ENCODE measurements at regions not wholly inside any gene's neighbourhood (a gene's known extent, or its start where the extent isn't known, plus 50 kb on each side); places are given as distances from the start of the nearest gene placed in this dataset.

DNA sequence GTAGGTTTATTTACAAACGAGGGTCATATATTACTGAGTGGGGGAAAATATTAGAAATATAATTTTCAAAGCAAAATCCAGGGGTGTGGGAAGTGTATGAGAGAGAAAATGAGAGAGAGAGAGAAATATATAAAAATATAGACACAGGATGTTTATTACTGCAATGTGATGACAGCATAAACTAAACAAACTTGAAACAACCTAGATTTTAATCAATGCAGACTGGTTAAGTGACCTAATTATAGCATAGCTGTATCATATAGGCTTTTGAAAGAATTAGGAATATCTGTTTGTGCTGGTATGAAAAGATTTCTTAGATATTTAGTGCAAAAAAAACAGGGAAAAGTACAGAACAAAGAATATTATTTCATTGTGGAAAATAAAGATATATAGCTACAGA, 280.5 kb downstream of the ACTL7B start:
- H3K79me2 ChIP-seq (ENCODE audit: low read length) = no peaks in the 10 kb centered on the region
- no peak overlapping the region for H2AFZ ChIP-seq (ENCODE audit: low read depth, low read length)
- no peaks in the 10 kb centered on the region for H3K36me3 ChIP-seq (replicated peaks; ENCODE audit: low read depth, low read length)
- TF ChIP-seq, protein P1, sequence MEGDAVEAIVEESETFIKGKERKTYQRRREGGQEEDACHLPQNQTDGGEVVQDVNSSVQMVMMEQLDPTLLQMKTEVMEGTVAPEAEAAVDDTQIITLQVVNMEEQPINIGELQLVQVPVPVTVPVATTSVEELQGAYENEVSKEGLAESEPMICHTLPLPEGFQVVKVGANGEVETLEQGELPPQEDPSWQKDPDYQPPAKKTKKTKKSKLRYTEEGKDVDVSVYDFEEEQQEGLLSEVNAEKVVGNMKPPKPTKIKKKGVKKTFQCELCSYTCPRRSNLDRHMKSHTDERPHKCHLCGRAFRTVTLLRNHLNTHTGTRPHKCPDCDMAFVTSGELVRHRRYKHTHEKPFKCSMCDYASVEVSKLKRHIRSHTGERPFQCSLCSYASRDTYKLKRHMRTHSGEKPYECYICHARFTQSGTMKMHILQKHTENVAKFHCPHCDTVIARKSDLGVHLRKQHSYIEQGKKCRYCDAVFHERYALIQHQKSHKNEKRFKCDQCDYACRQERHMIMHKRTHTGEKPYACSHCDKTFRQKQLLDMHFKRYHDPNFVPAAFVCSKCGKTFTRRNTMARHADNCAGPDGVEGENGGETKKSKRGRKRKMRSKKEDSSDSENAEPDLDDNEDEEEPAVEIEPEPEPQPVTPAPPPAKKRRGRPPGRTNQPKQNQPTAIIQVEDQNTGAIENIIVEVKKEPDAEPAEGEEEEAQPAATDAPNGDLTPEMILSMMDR (IDR thresholded peaks at IDR 0.05; ENCODE audit: low read depth, low read length) = no peak
- TF ChIP-seq EZH2phosphoT487 (IDR thresholded peaks at IDR 0.05; ENCODE audit: low read depth) = no peak
- no peak overlapping the region for H3K27ac ChIP-seq (ENCODE audit: low read length)
- H3K9ac ChIP-seq (ENCODE audit: low read length) = no peak overlapping the region
- no peaks in the 10 kb centered on the region for H4K20me1 ChIP-seq (ENCODE audit: insufficient read depth, low read length)
- H3K27me3 ChIP-seq (ENCODE audit: low read depth, low read length) = peaks cover 19% of the 10 kb centered on the region
- no peaks in the 10 kb centered on the region for H3K4me1 ChIP-seq (ENCODE audit: low read length)
- H3K4me3 ChIP-seq (ENCODE audit: low read length) = no peak overlapping the region
- H3K4me2 ChIP-seq (ENCODE audit: low read length) = no peak overlapping the region
- H3K9me3 ChIP-seq (ENCODE audit: insufficient read depth, low read length) = no peaks in the 10 kb centered on the region

DNA sequence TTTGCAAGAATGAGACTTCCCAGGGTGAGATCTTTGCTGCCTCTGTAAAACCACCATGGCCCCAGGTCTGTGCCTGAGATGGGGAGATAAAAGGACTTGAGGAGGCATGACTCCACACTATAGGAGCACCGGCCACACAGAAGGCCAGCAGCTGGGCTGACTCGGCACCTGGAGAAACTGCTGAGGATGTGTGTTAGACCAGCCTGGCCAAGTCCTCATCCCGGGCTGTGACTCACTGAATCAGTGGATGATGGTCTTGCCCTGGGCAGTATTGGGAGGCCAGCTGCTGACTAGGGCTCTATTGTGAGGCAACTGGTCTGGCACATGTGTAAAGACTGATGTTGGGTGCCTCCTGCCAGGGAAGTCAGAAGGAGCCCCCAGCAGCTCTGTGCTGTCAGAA, 286.2 kb downstream of the ACTL7B start:
- no peaks in the 10 kb centered on the region for H3K4me1 ChIP-seq (ENCODE audit: low read length)
- no peak overlapping the region for H3K27ac ChIP-seq (ENCODE audit: low read length)
- H3K27me3 ChIP-seq (ENCODE audit: low read depth, low read length) = peaks cover 16% of the 10 kb centered on the region
- no peaks in the 10 kb centered on the region for H3K36me3 ChIP-seq (replicated peaks; ENCODE audit: low read depth, low read length)
- H3K79me2 ChIP-seq (ENCODE audit: low read length) = no peaks in the 10 kb centered on the region
- no peak overlapping the region for H3K4me3 ChIP-seq (ENCODE audit: low read length)
- H3K4me2 ChIP-seq (ENCODE audit: low read length) = no peak overlapping the region
- H4K20me1 ChIP-seq (ENCODE audit: insufficient read depth, low read length) = no peaks in the 10 kb centered on the region
- no peak overlapping the region for H2AFZ ChIP-seq (ENCODE audit: low read depth, low read length)
- no peak overlapping the region for H3K9ac ChIP-seq (ENCODE audit: low read length)
- TF ChIP-seq, protein P1 (IDR thresholded peaks at IDR 0.05; ENCODE audit: low read depth, low read length) = no peak
- no peak for TF ChIP-seq EZH2phosphoT487 (IDR thresholded peaks at IDR 0.05; ENCODE audit: low read depth)
- H3K9me3 ChIP-seq (ENCODE audit: insufficient read depth, low read length) = no peaks in the 10 kb centered on the region

DNA sequence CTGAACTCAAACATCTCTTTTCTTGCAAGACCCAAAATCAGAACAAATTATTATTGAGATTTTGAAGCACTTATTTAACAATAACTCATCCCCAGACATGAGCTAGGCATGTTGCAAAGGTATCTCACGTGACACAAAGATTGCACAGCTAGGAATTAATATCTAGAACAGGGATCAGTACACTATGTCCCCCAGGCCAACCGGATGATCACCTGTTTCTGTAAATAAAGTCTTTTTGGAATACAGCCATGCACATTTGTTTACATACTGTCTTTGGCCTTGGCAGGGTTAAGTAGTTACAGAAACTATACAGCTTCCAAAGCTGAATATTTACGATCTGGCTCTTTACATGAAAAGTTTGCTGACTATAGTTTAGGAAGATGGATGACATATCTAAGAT, 287.7 kb downstream of the ACTL7B start:
- Histone ChIP-seq H3K4me2 (ENCODE audit: low read length) (no peak overlapping the region), H2AFZ (ENCODE audit: low read depth, low read length) (no peak overlapping the region), H3K36me3 (replicated peaks; ENCODE audit: low read depth, low read length) (no peaks in the 10 kb centered on the region), H4K20me1 (ENCODE audit: insufficient read depth, low read length) (no peaks in the 10 kb centered on the region), H3K79me2 (ENCODE audit: low read length) (no peaks in the 10 kb centered on the region), H3K4me3 (ENCODE audit: low read length) (no peak overlapping the region), H3K27ac (ENCODE audit: low read length) (no peak overlapping the region), H3K27me3 (ENCODE audit: low read depth, low read length) (peaks cover 8% of the 10 kb centered on the region; the same call in 1 of the 2 replicates), H3K4me1 (ENCODE audit: low read length) (no peaks in the 10 kb centered on the region), H3K9me3 (ENCODE audit: insufficient read depth, low read length) (no peaks in the 10 kb centered on the region), H3K9ac (ENCODE audit: low read length) (no peak overlapping the region)
- no peak for TF ChIP-seq EZH2phosphoT487 (IDR thresholded peaks at IDR 0.05; ENCODE audit: low read depth)
- TF ChIP-seq, protein P1 (IDR thresholded peaks at IDR 0.05; ENCODE audit: low read depth, low read length) = no peak

DNA sequence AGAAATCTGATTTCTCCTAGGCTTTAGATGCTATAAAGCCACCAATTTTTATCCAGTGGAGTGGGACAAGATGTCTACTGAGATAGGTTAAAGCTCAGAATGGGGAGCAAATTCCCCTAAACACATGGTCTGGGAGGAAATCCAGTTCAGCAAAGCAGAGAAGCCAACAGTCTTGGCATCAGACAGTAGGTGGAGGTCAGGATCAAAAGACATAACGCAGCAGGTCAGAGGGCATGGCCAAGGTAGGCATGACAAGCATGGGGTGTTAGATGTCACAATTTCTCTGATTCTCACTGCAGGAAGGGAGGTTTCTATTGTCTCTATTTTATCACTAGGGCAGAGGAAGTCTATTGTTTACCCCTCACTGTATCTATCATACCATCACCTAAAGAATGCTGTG, 288.2 kb downstream of the ACTL7B start:
- no peaks in the 10 kb centered on the region for H3K9me3 ChIP-seq (ENCODE audit: insufficient read depth, low read length)
- H3K4me2 ChIP-seq (ENCODE audit: low read length) = no peak overlapping the region
- H2AFZ ChIP-seq (ENCODE audit: low read depth, low read length) = no peak overlapping the region
- H3K27me3 ChIP-seq (ENCODE audit: low read depth, low read length) = peaks cover 8% of the 10 kb centered on the region; the same call in 1 of the 2 replicates
- H3K9ac ChIP-seq (ENCODE audit: low read length) = no peak overlapping the region
- H3K36me3 ChIP-seq (replicated peaks; ENCODE audit: low read depth, low read length) = no peaks in the 10 kb centered on the region
- no peak overlapping the region for H3K27ac ChIP-seq (ENCODE audit: low read length)
- H3K4me3 ChIP-seq (ENCODE audit: low read length) = no peak overlapping the region
- no peaks in the 10 kb centered on the region for H3K4me1 ChIP-seq (ENCODE audit: low read length)
- TF ChIP-seq, protein P1 (IDR thresholded peaks at IDR 0.05; ENCODE audit: low read depth, low read length) = no peak
- TF ChIP-seq EZH2phosphoT487 (IDR thresholded peaks at IDR 0.05; ENCODE audit: low read depth) = no peak
- H3K79me2 ChIP-seq (ENCODE audit: low read length) = no peaks in the 10 kb centered on the region
- H4K20me1 ChIP-seq (ENCODE audit: insufficient read depth, low read length) = no peaks in the 10 kb centered on the region
